IMR-90 (cell line): ENCODE measurements at regions not wholly inside any gene's neighbourhood (a gene's known extent, or its start where the extent isn't known, plus 50 kb on each side); places are given as distances from the start of the nearest gene placed in this dataset.

ENCODE experiments used
- ATAC-seq: fragments of 200-7000 bp; cut with Tn5 transposase; 2 replicates; pipeline ENCODE4 v1.9.1; 2020; ENCODE audit warnings: low read depth, mild to moderate bottlenecking, moderate library complexity
- BruUV-seq: library from RNA; stranded (reverse); fragments of 400-500 nt; replicated peaks from 2 replicates; lab custom pipeline; 2021; lab: Mats Ljungman, UMichigan
- CTCF ChIA-PET: fragments of 300-600 bp; formaldehyde crosslinking; extraction: SDS; loops from one replicate; lab custom pipeline; 2021; ENCODE audit warnings: antibody characterized with exemption; lab: Yijun Ruan, JAX
- POLR2A ChIA-PET: fragments of 300-600 bp; sonication (Branson Sonifier 250); formaldehyde crosslinking; loops from one replicate; lab custom pipeline; 2022; ENCODE audit warnings: antibody characterized with exemption; ENCODE audit not compliant: unreplicated experiment; lab: Charles Lee
- DNase-seq: peaks from one replicate; pipeline ENCODE4 v3.0.0; 2013
- H2AFZ ChIP-seq: replicated peaks from 2 replicates; pipeline ENCODE3; 2013; ENCODE audit warnings: low read length, mild to moderate bottlenecking; ENCODE audit not compliant: poor library complexity
- H2AK5ac ChIP-seq: 2 replicates; pipeline ENCODE4 v1.6.1; 2013; ENCODE audit warnings: low read depth, low read length, inconsistent platforms
- H2AK9ac ChIP-seq: replicated peaks from 2 replicates; pipeline ENCODE3; 2013; ENCODE audit warnings: mild to moderate bottlenecking, low read depth, low read length, moderate library complexity; ENCODE audit not compliant: poor library complexity
- H2BK120ac ChIP-seq: 2 replicates; pipeline ENCODE4 v1.6.1; 2013; ENCODE audit warnings: low read depth, low read length, inconsistent platforms
- H2BK15ac ChIP-seq: 3 replicates; pipeline ENCODE4 v1.6.1; 2013; ENCODE audit warnings: low read depth, low read length, inconsistent platforms
- H2BK20ac ChIP-seq: 2 replicates; pipeline ENCODE4 v1.6.1; 2013; ENCODE audit warnings: low read depth, mild to moderate bottlenecking, inconsistent platforms, low read length, moderate library complexity
- H2BK5ac ChIP-seq: 2 replicates; pipeline ENCODE4 v1.6.1; 2013; ENCODE audit warnings: mild to moderate bottlenecking, low read depth, low read length, inconsistent platforms; ENCODE audit not compliant: poor library complexity, severe bottlenecking
- H3K14ac ChIP-seq: replicated peaks from 2 replicates; pipeline ENCODE4 v1.6.1; 2013; ENCODE audit warnings: low read depth, low read length, inconsistent platforms
- H3K18ac ChIP-seq: 2 replicates; pipeline ENCODE4 v1.6.1; 2013; ENCODE audit warnings: low read depth, low read length, control low read depth
- H3K23ac ChIP-seq: 2 replicates; pipeline ENCODE4 v1.6.1; 2013; ENCODE audit warnings: low read depth, low read length, inconsistent platforms
- H3K27ac ChIP-seq: 2 replicates; pipeline ENCODE4 v1.5.1; 2013; ENCODE audit warnings: mild to moderate bottlenecking, control low read depth, low read length; ENCODE audit not compliant: insufficient read depth
- H3K27me3 ChIP-seq: 2 replicates; pipeline ENCODE4 v1.6.1; 2013; ENCODE audit warnings: low read length; ENCODE audit not compliant: control insufficient read depth, insufficient read depth
- H3K36me3 ChIP-seq: 2 replicates; pipeline ENCODE4 v1.6.1; 2013; ENCODE audit warnings: low read length, mixed read lengths; ENCODE audit not compliant: control insufficient read depth, insufficient read depth
- H3K4ac ChIP-seq: 2 replicates; pipeline ENCODE4 v1.6.1; 2013; ENCODE audit warnings: low read depth, low read length, inconsistent platforms
- H3K4me1 ChIP-seq: 2 replicates; pipeline ENCODE4 v1.6.1; 2013; ENCODE audit warnings: low read length, mixed read lengths; ENCODE audit not compliant: control insufficient read depth, insufficient read depth
- H3K4me2 ChIP-seq: 2 replicates; pipeline ENCODE4 v1.6.1; 2013; ENCODE audit warnings: low read depth, mild to moderate bottlenecking, control low read depth, low read length, moderate library complexity
- H3K4me3 ChIP-seq: 2 replicates; pipeline ENCODE4 v1.5.1; 2013; ENCODE audit warnings: low read depth, mild to moderate bottlenecking, control low read depth, low read length, moderate library complexity; ENCODE audit not compliant: insufficient read depth
- H3K56ac ChIP-seq: 2 replicates; pipeline ENCODE4 v1.6.1; 2013; ENCODE audit warnings: low read length, inconsistent platforms; ENCODE audit not compliant: insufficient read depth; ENCODE audit errors: extremely low read depth
- H3K79me1 ChIP-seq, 2 experiments: 2 replicates each; pipeline ENCODE4 v1.6.1; 2013; ENCODE audit warnings: low read length in 2 of 2, inconsistent platforms in 1 of 2, low read depth in 1 of 2
- H3K9ac ChIP-seq: 2 replicates; pipeline ENCODE4 v1.6.1; 2013; ENCODE audit warnings: low read depth, low read length, control low read depth
- H3K9me1 ChIP-seq: 2 replicates; pipeline ENCODE4 v1.6.1; 2013; ENCODE audit warnings: low read length, inconsistent platforms; ENCODE audit not compliant: insufficient read depth
- H3K9me3 ChIP-seq: 2 replicates; pipeline ENCODE4 v1.6.1; 2013; ENCODE audit warnings: low read length; ENCODE audit not compliant: control insufficient read depth, insufficient read depth
- H4K20me1 ChIP-seq: 2 replicates; pipeline ENCODE4 v1.6.1; 2013; ENCODE audit warnings: low read length, inconsistent platforms; ENCODE audit not compliant: insufficient read depth
- H4K5ac ChIP-seq: 2 replicates; pipeline ENCODE4 v1.6.1; 2013; ENCODE audit warnings: mild to moderate bottlenecking, low read depth, low read length, control low read depth
- H4K8ac ChIP-seq, 2 experiments: 2 replicates each; pipeline ENCODE4 v1.6.1; 2013; ENCODE audit warnings: low read depth in 2 of 2, low read length in 2 of 2, control low read depth in 1 of 2, inconsistent platforms in 1 of 2
- H4K91ac ChIP-seq: 2 replicates; pipeline ENCODE4 v1.6.1; 2013; ENCODE audit warnings: low read depth, low read length, inconsistent platforms; ENCODE audit not compliant: insufficient read depth
- MAFK ChIP-seq: IDR thresholded peaks from 2 replicates; pipeline ENCODE4 v1.6.1; 2012; ENCODE audit warnings: low read depth, low read length, improper control_type of control experiment
- MAZ ChIP-seq: IDR thresholded peaks from 2 replicates; pipeline ENCODE4 v1.6.1; 2012; ENCODE audit warnings: low read depth, mild to moderate bottlenecking, low read length, improper control_type of control experiment, moderate library complexity, borderline replicate concordance
- SMC3 ChIP-seq: fragments of 150-350 bp; IDR thresholded peaks from 2 replicates; pipeline ENCODE4 v1.6.1; 2016; ENCODE audit warnings: low read depth, mild to moderate bottlenecking, antibody characterized with exemption, low read length, moderate library complexity
- WGBS, 2 experiments: methylation state at CpG; one replicate each; pipeline versions ENCODE4 v1.1.5 to v1.1.7; 2013; ENCODE audit warnings: missing lambda C conversion rate in 2 of 2; ENCODE audit not compliant: insufficient read length in 1 of 2; ENCODE audit errors: extremely low coverage in 2 of 2; 5-methylcytosine and 5-hydroxymethylcytosine counted together
- dilution Hi-C: fragments of 300-500 bp; cut with HindIII; formaldehyde crosslinking; loops from one replicate; pipeline ENCODE4 v1.14.3; 2018; ENCODE audit warnings: low sequenced_read_pairs; ENCODE audit not compliant: unreplicated experiment
- in situ Hi-C: fragments of 300-500 bp; cut with MboI; formaldehyde crosslinking; loops from 3 replicates; pipeline ENCODE4 v1.14.3; 2019; ENCODE audit warnings: low sequenced_read_pairs, inconsistent platforms, mixed read lengths
- intact Hi-C: fragments of 100-400 bp; cut with micrococcal nuclease; formaldehyde crosslinking; loops from 2 replicates; pipeline ENCODE4 v1.10.0; 2022

DNA sequence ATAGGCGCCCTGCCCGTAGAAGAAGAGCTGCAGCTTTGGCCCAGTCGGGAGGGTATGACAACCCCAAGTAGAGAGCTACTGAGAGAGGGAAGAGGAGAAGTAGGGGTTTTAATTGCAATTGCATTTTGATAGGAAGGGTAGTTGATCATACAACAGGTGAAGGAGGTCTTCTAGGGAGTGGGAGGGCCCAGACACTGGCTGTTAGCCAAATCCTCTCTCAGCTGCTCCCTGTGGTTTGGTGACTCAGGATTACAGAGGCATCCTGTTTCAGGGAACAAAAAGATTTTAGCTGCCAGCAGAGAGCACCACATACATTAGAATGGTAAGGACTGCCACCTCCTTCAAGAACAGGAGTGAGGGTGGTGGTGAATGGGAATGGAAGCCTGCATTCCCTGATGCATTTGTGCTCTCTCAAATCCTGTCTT is 408.9 kb upstream of the THBS1 start (continued):
- TF ChIP-seq MAFK: no peak; the same call in 1 of the 2 replicates

DNA sequence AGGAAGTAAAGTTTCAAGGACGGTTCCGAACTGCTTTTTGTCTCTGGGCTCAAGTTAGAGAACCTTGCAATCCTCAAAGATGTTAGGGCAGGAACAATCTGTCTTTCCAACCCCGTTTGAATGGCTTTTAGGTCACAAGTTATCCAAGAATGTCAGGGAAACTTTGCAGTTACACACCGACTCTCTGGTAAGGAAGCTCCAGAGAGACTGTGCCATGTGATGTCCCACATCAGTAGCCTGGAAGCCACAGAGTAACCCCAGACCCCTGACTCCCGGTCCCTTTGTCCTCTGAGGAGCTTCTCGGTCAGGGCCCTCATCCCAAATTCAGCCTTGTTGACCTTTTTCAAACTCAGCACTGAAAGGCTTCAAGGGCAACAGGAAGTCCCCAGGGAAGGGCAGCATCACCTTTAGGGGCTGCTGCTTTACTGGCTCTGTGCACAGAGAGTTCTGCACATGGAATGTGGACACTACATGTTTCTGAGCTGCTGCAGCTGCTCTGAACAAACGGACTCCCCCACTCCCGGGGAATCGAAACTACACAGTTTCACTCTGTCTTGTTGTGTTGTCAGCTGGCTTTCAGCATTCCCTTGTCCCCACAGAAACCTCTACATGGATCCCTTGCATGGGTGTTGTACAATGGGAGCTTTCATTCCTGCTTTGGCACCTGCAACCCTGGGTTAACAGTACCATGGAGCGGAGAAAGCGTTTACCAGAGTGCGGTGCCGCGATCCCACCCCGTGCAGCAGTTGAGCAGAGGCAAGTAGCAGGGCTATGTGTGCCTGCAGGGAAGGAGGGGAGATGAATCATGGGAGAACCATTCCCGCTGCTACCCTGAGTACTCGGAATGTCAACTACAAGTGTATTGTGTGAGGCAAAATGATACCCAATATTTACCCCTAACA is 408.2 kb upstream of the THBS1 start:
- 65% methylated on average over 9 of the region's 17 CpGs; no CpG with 5 or more reads in 1 of the 2 experiments for WGBS, 2 experiments
- ChIA-PET POLR2A (interaction anchor here (1.0 to 1.9 kb wide), 3 partner anchors 9 to 408 kb away, joined by 3 to 23 read pairs (median 6); partner anchors contain the start of gene THBS1), CTCF (interaction anchor here (1.3 to 2.0 kb wide), 8 partner anchors 9 to 407 kb away, joined by 3 to 13 read pairs (median 4); no protein-coding TSS in a partner anchor)
- Histone ChIP-seq H3K14ac (peak overlapping the region; percentile 97), H3K9ac (peak overlapping the region; percentile 70), H3K27ac (peak overlapping the region; percentile 91), H3K9me1 (peaks cover 17% of the 10 kb centered on the region), H3K23ac (peak overlapping the region; percentile 97), H3K27me3 (no peaks in the 10 kb centered on the region), H4K91ac (peak overlapping the region; percentile 99), H3K56ac (peak overlapping the region; percentile 99), H3K18ac (peak overlapping the region; percentile 72), H3K9me3 (no peaks in the 10 kb centered on the region), H3K4me3 (no peak overlapping the region), H2AFZ (peak overlapping the region; percentile 89), H4K8ac (peak overlapping the region; percentile 82 to 98), H3K4me1 (peaks cover 17% of the 10 kb centered on the region), H2AK5ac (peak overlapping the region; percentile 92), H3K36me3 (no peaks in the 10 kb centered on the region), H3K79me1 (peaks cover 8 to 25% of the 10 kb centered on the region in 2 experiments; a peak in 3 of 4 replicates), H2BK120ac (peak overlapping the region; percentile 99), H2BK15ac (peak overlapping the region; percentile 91), H2BK5ac (peak overlapping the region; percentile 98), H4K5ac (peak overlapping the region; percentile 72), H4K20me1 (no peaks in the 10 kb centered on the region), H2BK20ac (peak overlapping the region; percentile 100), H3K4me2 (peak overlapping the region; percentile 45), H3K4ac (peak overlapping the region; percentile 97), H2AK9ac (peak overlapping the region; percentile 88)
- dilution Hi-C loops (no loop called here), intact Hi-C loops (loop anchor here (1.0 to 10.0 kb wide), 11 partner anchors 46 to 582 kb away; no protein-coding TSS in a partner anchor), in situ Hi-C loops (loop anchor here (5.0 to 25.0 kb wide), 6 partner anchors 130 to 590 kb away; partner anchors contain the start of gene THBS1)
- TF ChIP-seq MAZ: no peak
- peak; percentile 10 for TF ChIP-seq SMC3
- no peak for TF ChIP-seq MAFK
- ATAC-seq (peak; percentile 80), DNase-seq (peak; percentile 79)
- BruUV-seq: no TSS peak
